Choroid plexus epithelial cell (primary cell): ENCODE measurements at regions not wholly inside any gene's neighbourhood (a gene's known extent, or its start where the extent isn't known, plus 50 kb on each side); places are given as distances from the start of the nearest gene placed in this dataset.
A peak's percentile ranks its signal among the peaks of the same experiment; 100 is the strongest.

ENCODE experiments used
- DNase-seq: peaks from one replicate; pipeline ENCODE4 v3.0.0-alpha.2; 2010; ENCODE audit warnings: low read depth
- H3K4me3 ChIP-seq: 2 replicates; pipeline ENCODE4 v1.5.1; 2011; ENCODE audit warnings: low read depth, mild to moderate bottlenecking, control low read depth, low read length, moderate library complexity
- CTCF ChIP-seq: conservative IDR thresholded peaks from 2 replicates; pipeline ENCODE4 v1.5.1; 2011; ENCODE audit warnings: low read depth, mild to moderate bottlenecking, control low read depth, inconsistent platforms, low read length, moderate library complexity

DNA sequence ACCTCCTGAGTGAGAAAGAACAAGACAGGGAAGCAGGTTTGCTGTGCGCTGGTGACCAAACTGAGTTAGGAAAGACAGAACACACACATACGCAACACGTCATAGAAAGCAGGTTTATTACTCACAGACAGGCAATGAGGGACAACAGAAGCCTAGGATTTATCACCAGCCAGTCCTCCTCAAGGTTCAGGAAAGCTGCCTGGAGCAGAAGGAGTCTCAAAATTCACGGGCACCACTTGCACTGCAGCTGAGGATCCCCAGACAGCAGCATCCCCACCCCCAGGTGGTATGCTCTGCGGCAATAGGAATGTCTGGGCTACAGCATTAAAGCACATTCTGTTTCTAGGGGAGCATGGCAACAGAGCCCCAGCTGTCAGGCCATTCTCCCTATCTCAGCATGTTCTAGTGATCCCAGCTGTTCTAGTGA, 284.4 kb upstream of the RGPD4 start:
- TF ChIP-seq CTCF = no peak
- no peak overlapping the region for H3K4me3 ChIP-seq
- peak; percentile 51 for DNase-seq

DNA sequence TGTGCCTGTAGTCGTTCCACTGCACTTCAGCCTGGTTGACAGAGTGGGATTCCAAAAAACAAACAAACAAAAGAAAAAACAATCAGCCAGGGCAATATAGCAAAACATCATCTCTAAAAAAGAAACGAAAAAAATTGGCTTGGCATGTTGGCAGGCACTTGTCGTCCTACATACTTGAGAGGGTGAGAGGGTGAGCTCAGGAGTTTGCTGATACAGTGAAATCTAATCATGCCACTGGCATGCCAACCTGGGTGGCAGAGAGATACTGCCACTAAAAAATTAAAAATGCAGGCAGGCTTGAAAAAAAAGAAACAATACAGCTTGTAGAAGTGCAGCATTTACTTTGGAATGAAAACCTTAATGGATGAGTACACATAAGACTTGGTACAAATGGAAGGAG, 282.9 kb upstream of the RGPD4 start:
- H3K4me3 ChIP-seq = no peak overlapping the region
- no peak for TF ChIP-seq CTCF
- no peak for DNase-seq

- no peak for TF ChIP-seq CTCF
Observed at GRCh38 chr2:107545066-107545465, 281.6 kb upstream of the RGPD4 start.

GRCh38 chr2:107545851-107546250, 280.8 kb upstream of the RGPD4 start:
- no peak overlapping the region for H3K4me3 ChIP-seq
- DNase-seq = no peak
- TF ChIP-seq CTCF = no peak

More at GRCh38 chr2:107545066-107545465, 281.6 kb upstream of the RGPD4 start:
- no peak for DNase-seq
- no peak overlapping the region for H3K4me3 ChIP-seq

DNA sequence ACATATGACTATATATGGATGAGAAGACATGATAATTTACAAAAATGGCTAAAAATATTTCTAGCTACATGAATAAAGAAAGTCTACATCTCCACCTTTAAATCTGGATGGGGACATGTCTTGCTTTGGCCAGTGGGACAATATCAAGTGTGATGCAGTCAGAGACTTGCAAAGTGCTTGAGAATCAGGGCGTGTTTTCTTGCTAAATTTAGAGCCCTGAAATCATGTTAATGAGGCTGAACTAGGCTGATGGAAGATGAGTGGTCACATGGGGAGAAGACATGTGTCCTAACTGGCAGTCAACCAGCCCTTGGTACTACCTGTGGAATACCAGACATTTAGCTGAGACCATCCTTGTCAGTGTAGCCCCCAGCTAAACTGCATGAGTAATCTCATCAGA, 278.5 kb upstream of the RGPD4 start:
- no peak overlapping the region for H3K4me3 ChIP-seq
- DNase-seq = no peak
- no peak for TF ChIP-seq CTCF

DNA sequence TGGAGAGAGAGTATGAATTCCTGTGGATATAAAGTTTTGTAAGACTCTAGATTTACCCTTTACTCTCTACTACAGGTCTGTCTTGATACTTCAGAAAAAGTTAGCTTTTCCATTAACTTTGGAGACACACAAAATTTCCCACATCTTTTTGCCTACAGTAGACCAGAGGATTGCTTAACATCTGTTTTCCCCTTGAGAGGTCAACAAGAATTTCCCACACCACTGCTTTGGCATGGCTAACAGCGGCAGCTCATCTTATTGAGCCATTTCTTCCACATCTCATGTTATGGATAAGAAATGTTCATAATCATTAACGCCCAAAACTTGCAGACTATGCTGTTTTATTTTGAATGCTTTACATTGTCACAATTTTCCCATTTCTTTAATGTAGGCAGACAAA, 273.6 kb upstream of the RGPD4 start:
- no peak overlapping the region for H3K4me3 ChIP-seq
- no peak for DNase-seq
- TF ChIP-seq CTCF = no peak

- no peak for TF ChIP-seq CTCF
- no peak for DNase-seq
Observed at GRCh38 chr2:107553539-107553938, 273.2 kb upstream of the RGPD4 start.

More at GRCh38 chr2:107553539-107553938, 273.2 kb upstream of the RGPD4 start:
- no peak overlapping the region for H3K4me3 ChIP-seq
